HCT116 (cell line): ENCODE measurements at regions not wholly inside any gene's neighbourhood (a gene's known extent, or its start where the extent isn't known, plus 50 kb on each side); places are given as distances from the start of the nearest gene placed in this dataset.

ENCODE experiments used
- ATAC-seq: fragments of 200-7000 bp; cut with Tn5 transposase; 2 replicates; pipeline ENCODE4 v1.9.1; 2020; ENCODE audit warnings: mild to moderate bottlenecking, moderate library complexity
- BruUV-seq: library from RNA; stranded (reverse); fragments of 400-500 nt; replicated peaks from 2 replicates; lab custom pipeline; 2021; lab: Mats Ljungman, UMichigan
- CTCF ChIA-PET: fragments of 300-600 bp; sonication (Branson Sonifier 250); formaldehyde crosslinking; loops from one replicate; lab custom pipeline; 2021; ENCODE audit warnings: antibody characterized with exemption; lab: Charles Lee
- POLR2A ChIA-PET: fragments of 300-600, 350-600 bp; sonication (Branson Sonifier 250); formaldehyde crosslinking; loops from one replicate; lab custom pipeline; 2021; ENCODE audit warnings: antibody characterized with exemption; lab: Charles Lee
- RAD21 ChIA-PET, 2 experiments: fragments of 300-600 bp; sonication (Branson Sonifier 250); formaldehyde crosslinking; loops; one replicate each; lab custom pipeline; 2023; ENCODE audit warnings: low total read pairs in 2 of 2; ENCODE audit not compliant: uncharacterized antibody in 2 of 2, unreplicated experiment in 2 of 2, low non-redundant PET in 1 of 2; lab: Charles Lee
- DNase-seq: peaks from one replicate; pipeline ENCODE4 v3.0.0-alpha.2; 2010; ENCODE audit warnings: low read depth, low spot score
- H2AFZ ChIP-seq: fragments of 200-600 bp; shearing (Covaris generic), sonication (generic); 2 replicates; pipeline ENCODE4 v1.6.1; 2017; ENCODE audit warnings: low read depth, mixed run types, mixed read lengths, antibody characterized with exemption, low read length; ENCODE audit not compliant: poor library complexity, severe bottlenecking
- H3K27ac ChIP-seq: 2 replicates; pipeline ENCODE4 v1.5.1; 2012; ENCODE audit warnings: low read depth, low read length
- H3K27me3 ChIP-seq: fragments of 200-600 bp; sonication (generic); 2 replicates; pipeline ENCODE4 v1.6.1; 2016; ENCODE audit warnings: mixed run types, low read length, mixed read lengths; ENCODE audit not compliant: insufficient read depth
- H3K36me3 ChIP-seq, 2 experiments: fragments of 200-500 bp in 1 of 2; fragments of 200-600 bp in 1 of 2; sonication (Bioruptor generic) in 1 of 2; sonication (generic) in 1 of 2; 2 replicates each; pipeline versions ENCODE4 v1.5.1 to v1.6.1; 2014 to 2016; ENCODE audit warnings: low read length in 2 of 2, inconsistent platforms in 1 of 2, mixed read lengths in 1 of 2, mixed run types in 1 of 2; ENCODE audit not compliant: insufficient read depth in 2 of 2, control insufficient read depth in 1 of 2
- H3K4me1 ChIP-seq, 2 experiments: fragments of 200-600 bp in 1 of 2; sonication (generic) in 1 of 2; 2 replicates each; pipeline versions ENCODE4 v1.5.1 to v1.6.1; 2012 to 2017; ENCODE audit warnings: low read length in 2 of 2, inconsistent platforms in 1 of 2, mild to moderate bottlenecking in 1 of 2, mixed read lengths in 1 of 2, mixed run types in 1 of 2, moderate library complexity in 1 of 2; ENCODE audit not compliant: insufficient read depth in 2 of 2, control insufficient read depth in 1 of 2
- H3K4me2 ChIP-seq: fragments of 200-600 bp; sonication (generic); 2 replicates; pipeline ENCODE4 v1.6.1; 2017; ENCODE audit warnings: mixed run types, low read length, mixed read lengths
- H3K4me3 ChIP-seq, 2 experiments: fragments of 200-600 bp in 1 of 2; sonication (generic) in 1 of 2; replicated peaks in 1 of 2; 2 replicates each; pipeline ENCODE4 v1.5.1; 2011 to 2016; ENCODE audit warnings: low read length in 2 of 2, control low read depth in 1 of 2, low read depth in 1 of 2, mild to moderate bottlenecking in 1 of 2, mixed read lengths in 1 of 2, mixed run types in 1 of 2
- H3K79me2 ChIP-seq: fragments of 200-600 bp; sonication (generic); 2 replicates; pipeline ENCODE4 v1.6.1; 2017; ENCODE audit warnings: mild to moderate bottlenecking, mixed run types, low read length, moderate library complexity, mixed read lengths; ENCODE audit not compliant: insufficient read depth
- H3K9ac ChIP-seq: fragments of 200-600 bp; sonication (generic); 2 replicates; pipeline ENCODE4 v1.6.1; 2016; ENCODE audit warnings: low read length, mixed read lengths
- H3K9me2 ChIP-seq: fragments of 200-600 bp; sonication (generic), shearing (Covaris generic); 2 replicates; pipeline ENCODE4 v1.6.1; 2017; ENCODE audit warnings: mixed run types, mild to moderate bottlenecking, moderate library complexity; ENCODE audit not compliant: insufficient read depth
- H3K9me3 ChIP-seq, 2 experiments: fragments of 200-500 bp in 1 of 2; fragments of 200-600 bp in 1 of 2; sonication (Bioruptor generic) in 1 of 2; sonication (generic) in 1 of 2; 2 replicates each; pipeline ENCODE4 v1.6.1; 2014 to 2017; ENCODE audit warnings: low read length in 2 of 2, mixed read lengths in 2 of 2, inconsistent platforms in 1 of 2, low read depth in 1 of 2, mild to moderate bottlenecking in 1 of 2, mixed run types in 1 of 2, moderate library complexity in 1 of 2; ENCODE audit not compliant: control insufficient read depth in 1 of 2, insufficient read depth in 1 of 2
- H4K20me1 ChIP-seq: fragments of 200-600 bp; sonication (generic), shearing (Covaris generic); 2 replicates; pipeline ENCODE4 v1.6.1; 2017; ENCODE audit warnings: mixed run types, mild to moderate bottlenecking, moderate library complexity; ENCODE audit not compliant: insufficient read depth
- CEBPB ChIP-seq: IDR thresholded peaks from 2 replicates; pipeline ENCODE4 v1.6.1; 2012; ENCODE audit warnings: low read depth
- EGR1 ChIP-seq: IDR thresholded peaks from 2 replicates; pipeline ENCODE4 v1.6.1; 2012; ENCODE audit warnings: low read depth
- EZH2 ChIP-seq: fragments of 200-600 bp; sonication (generic); IDR thresholded peaks from 2 replicates; pipeline ENCODE4 v1.6.1; 2017; ENCODE audit warnings: antibody characterized with exemption, mixed run types
- EZH2phosphoT487 ChIP-seq: fragments of 200-600 bp; IDR thresholded peaks from 2 replicates; pipeline ENCODE4 v1.6.1; 2018; ENCODE audit warnings: antibody characterized with exemption, borderline replicate concordance
- FOSL1 ChIP-seq: IDR thresholded peaks from 2 replicates; pipeline ENCODE4 v1.6.1; 2012; ENCODE audit warnings: low read depth
- POLR2A ChIP-seq: IDR thresholded peaks from 2 replicates; pipeline ENCODE4 v1.7.0; 2011; ENCODE audit warnings: borderline replicate concordance; ENCODE audit not compliant: insufficient read depth, insufficient read length; ENCODE audit errors: extremely low read depth
- RAD21 ChIP-seq: IDR thresholded peaks from 2 replicates; pipeline ENCODE4 v1.6.1; 2012; ENCODE audit warnings: low read depth, mild to moderate bottlenecking
- SIN3A ChIP-seq: IDR thresholded peaks from 2 replicates; pipeline ENCODE4 v1.6.1; 2012; ENCODE audit warnings: low read depth
- SP1 ChIP-seq: IDR thresholded peaks from 2 replicates; pipeline ENCODE4 v1.6.1; 2012; ENCODE audit warnings: low read depth
- SRF ChIP-seq: IDR thresholded peaks from 2 replicates; pipeline ENCODE4 v1.6.1; 2012; ENCODE audit warnings: low read depth
- TCF7L2 ChIP-seq: IDR thresholded peaks from 2 replicates; pipeline ENCODE4 v1.7.0; 2011; ENCODE audit warnings: borderline replicate concordance, inconsistent platforms; ENCODE audit not compliant: insufficient read depth, insufficient read length; ENCODE audit errors: extremely low read depth
- YY1 ChIP-seq: IDR thresholded peaks from 2 replicates; pipeline ENCODE4 v1.6.1; 2011; ENCODE audit warnings: low read length, low read depth, moderate library complexity, mild to moderate bottlenecking; ENCODE audit not compliant: insufficient replicate concordance; ENCODE audit errors: extremely low read depth
- ZFX ChIP-seq: fragments of 450-650 bp; IDR thresholded peaks from 2 replicates; pipeline ENCODE4 v1.6.1; 2017
- ZNF274 ChIP-seq: fragments of 200-500 bp; sonication (Bioruptor generic); IDR thresholded peaks from 2 replicates; pipeline ENCODE4 v1.6.1; 2014; ENCODE audit warnings: mild to moderate bottlenecking, low read depth, low read length, inconsistent platforms
- intact Hi-C: fragments of 100-400 bp; cut with micrococcal nuclease; formaldehyde crosslinking; loops from 2 replicates; pipeline ENCODE4 v1.10.0; 2022
- TF ChIP-seq, protein P1 (sequence below): IDR thresholded peaks from 2 replicates; pipeline ENCODE4 v1.6.1; 2011; ENCODE audit warnings: mild to moderate bottlenecking, low read length, moderate library complexity; ENCODE audit not compliant: insufficient replicate concordance; ENCODE audit errors: extremely low read depth
- TF ChIP-seq, protein P2 (sequence below): IDR thresholded peaks from 2 replicates; pipeline ENCODE4 v1.6.1; 2012
- TF ChIP-seq, protein P3 (sequence below), 3 experiments: fragments of 200-600 bp in 1 of 3; sonication (generic) in 1 of 3; IDR thresholded peaks in 2 of 3; conservative IDR thresholded peaks in 1 of 3; 2 replicates each; pipeline ENCODE4 v1.5.1; 2012 to 2017; ENCODE audit warnings: low read depth in 2 of 3, low read length in 2 of 3, antibody characterized with exemption in 1 of 3, borderline replicate concordance in 1 of 3, control low read depth in 1 of 3, mild to moderate bottlenecking in 1 of 3, mixed read lengths in 1 of 3, mixed run types in 1 of 3, moderate library complexity in 1 of 3; ENCODE audit not compliant: insufficient read depth in 1 of 3
- TF ChIP-seq, protein P4 (sequence below): IDR thresholded peaks from 2 replicates; pipeline ENCODE4 v1.6.1; 2012; ENCODE audit warnings: low read depth
- TF ChIP-seq, protein P5 (sequence below): IDR thresholded peaks from 2 replicates; pipeline ENCODE4 v1.6.1; 2012

DNA sequence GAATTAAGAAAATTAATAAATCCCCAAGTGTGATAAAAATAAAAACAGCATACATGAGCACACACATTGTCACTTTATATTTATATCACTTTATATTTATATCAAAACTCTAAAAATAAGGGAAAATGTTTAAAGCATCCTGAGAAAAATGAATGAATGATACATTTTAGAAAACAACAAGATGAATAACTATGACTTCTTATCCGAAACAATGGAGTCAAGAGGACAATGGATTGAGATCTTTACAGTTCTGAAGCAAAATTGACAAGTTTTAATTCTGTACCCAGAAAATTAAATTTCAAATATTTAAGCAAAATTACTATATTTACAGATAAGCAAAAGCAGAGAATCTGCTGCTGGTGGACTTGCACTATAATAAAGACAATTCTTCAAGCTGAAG, 512.6 kb downstream of the MRPL39 start:
- Histone ChIP-seq H2AFZ (no peak overlapping the region), H3K9me3 (peaks cover 0 to 4% of the 10 kb centered on the region in 2 experiments; a peak in 2 of 4 replicates), H3K79me2 (no peaks in the 10 kb centered on the region), H3K9ac (no peak overlapping the region), H3K27ac (no peak overlapping the region), H3K4me3 (no peak overlapping the region), H3K4me2 (no peak overlapping the region), H4K20me1 (no peaks in the 10 kb centered on the region), H3K36me3 (no peaks in the 10 kb centered on the region), H3K4me1 (no peaks in the 10 kb centered on the region), H3K27me3 (no peaks in the 10 kb centered on the region), H3K9me2 (no peaks in the 10 kb centered on the region)
- DNase-seq (no peak), ATAC-seq (no peak)
- TF ChIP-seq EZH2 (no peak), TCF7L2 (no peak), SP1 (no peak), RAD21 (no peak), EGR1 (no peak), FOSL1 (no peak), YY1 (no peak), POLR2A (no peak), ZFX (no peak), ZNF274 (no peak), SRF (no peak), CEBPB (no peak), SIN3A (no peak), EZH2phosphoT487 (no peak)
- TF ChIP-seq, protein P1, sequence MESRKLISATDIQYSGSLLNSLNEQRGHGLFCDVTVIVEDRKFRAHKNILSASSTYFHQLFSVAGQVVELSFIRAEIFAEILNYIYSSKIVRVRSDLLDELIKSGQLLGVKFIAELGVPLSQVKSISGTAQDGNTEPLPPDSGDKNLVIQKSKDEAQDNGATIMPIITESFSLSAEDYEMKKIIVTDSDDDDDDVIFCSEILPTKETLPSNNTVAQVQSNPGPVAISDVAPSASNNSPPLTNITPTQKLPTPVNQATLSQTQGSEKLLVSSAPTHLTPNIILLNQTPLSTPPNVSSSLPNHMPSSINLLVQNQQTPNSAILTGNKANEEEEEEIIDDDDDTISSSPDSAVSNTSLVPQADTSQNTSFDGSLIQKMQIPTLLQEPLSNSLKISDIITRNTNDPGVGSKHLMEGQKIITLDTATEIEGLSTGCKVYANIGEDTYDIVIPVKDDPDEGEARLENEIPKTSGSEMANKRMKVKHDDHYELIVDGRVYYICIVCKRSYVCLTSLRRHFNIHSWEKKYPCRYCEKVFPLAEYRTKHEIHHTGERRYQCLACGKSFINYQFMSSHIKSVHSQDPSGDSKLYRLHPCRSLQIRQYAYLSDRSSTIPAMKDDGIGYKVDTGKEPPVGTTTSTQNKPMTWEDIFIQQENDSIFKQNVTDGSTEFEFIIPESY, result no peak
- TF ChIP-seq, protein P2, sequence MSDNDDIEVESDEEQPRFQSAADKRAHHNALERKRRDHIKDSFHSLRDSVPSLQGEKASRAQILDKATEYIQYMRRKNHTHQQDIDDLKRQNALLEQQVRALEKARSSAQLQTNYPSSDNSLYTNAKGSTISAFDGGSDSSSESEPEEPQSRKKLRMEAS, result no peak
- TF ChIP-seq, protein P3, sequence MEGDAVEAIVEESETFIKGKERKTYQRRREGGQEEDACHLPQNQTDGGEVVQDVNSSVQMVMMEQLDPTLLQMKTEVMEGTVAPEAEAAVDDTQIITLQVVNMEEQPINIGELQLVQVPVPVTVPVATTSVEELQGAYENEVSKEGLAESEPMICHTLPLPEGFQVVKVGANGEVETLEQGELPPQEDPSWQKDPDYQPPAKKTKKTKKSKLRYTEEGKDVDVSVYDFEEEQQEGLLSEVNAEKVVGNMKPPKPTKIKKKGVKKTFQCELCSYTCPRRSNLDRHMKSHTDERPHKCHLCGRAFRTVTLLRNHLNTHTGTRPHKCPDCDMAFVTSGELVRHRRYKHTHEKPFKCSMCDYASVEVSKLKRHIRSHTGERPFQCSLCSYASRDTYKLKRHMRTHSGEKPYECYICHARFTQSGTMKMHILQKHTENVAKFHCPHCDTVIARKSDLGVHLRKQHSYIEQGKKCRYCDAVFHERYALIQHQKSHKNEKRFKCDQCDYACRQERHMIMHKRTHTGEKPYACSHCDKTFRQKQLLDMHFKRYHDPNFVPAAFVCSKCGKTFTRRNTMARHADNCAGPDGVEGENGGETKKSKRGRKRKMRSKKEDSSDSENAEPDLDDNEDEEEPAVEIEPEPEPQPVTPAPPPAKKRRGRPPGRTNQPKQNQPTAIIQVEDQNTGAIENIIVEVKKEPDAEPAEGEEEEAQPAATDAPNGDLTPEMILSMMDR (IDR thresholded peaks at IDR 0.05 in 2 of 3, conservative IDR thresholded peaks at IDR 0.05 in 1 of 3; ENCODE audit: borderline replicate concordance in 1 of 3, insufficient read depth in 1 of 3, low read depth in 2 of 3, low read length in 2 of 3), result no peak
- TF ChIP-seq, protein P4, sequence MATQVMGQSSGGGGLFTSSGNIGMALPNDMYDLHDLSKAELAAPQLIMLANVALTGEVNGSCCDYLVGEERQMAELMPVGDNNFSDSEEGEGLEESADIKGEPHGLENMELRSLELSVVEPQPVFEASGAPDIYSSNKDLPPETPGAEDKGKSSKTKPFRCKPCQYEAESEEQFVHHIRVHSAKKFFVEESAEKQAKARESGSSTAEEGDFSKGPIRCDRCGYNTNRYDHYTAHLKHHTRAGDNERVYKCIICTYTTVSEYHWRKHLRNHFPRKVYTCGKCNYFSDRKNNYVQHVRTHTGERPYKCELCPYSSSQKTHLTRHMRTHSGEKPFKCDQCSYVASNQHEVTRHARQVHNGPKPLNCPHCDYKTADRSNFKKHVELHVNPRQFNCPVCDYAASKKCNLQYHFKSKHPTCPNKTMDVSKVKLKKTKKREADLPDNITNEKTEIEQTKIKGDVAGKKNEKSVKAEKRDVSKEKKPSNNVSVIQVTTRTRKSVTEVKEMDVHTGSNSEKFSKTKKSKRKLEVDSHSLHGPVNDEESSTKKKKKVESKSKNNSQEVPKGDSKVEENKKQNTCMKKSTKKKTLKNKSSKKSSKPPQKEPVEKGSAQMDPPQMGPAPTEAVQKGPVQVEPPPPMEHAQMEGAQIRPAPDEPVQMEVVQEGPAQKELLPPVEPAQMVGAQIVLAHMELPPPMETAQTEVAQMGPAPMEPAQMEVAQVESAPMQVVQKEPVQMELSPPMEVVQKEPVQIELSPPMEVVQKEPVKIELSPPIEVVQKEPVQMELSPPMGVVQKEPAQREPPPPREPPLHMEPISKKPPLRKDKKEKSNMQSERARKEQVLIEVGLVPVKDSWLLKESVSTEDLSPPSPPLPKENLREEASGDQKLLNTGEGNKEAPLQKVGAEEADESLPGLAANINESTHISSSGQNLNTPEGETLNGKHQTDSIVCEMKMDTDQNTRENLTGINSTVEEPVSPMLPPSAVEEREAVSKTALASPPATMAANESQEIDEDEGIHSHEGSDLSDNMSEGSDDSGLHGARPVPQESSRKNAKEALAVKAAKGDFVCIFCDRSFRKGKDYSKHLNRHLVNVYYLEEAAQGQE, result no peak
- TF ChIP-seq, protein P5, sequence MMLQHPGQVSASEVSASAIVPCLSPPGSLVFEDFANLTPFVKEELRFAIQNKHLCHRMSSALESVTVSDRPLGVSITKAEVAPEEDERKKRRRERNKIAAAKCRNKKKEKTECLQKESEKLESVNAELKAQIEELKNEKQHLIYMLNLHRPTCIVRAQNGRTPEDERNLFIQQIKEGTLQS, result no peak
- BruUV-seq, result no TSS peak
- intact Hi-C loops, result no loop called here
- ChIA-PET RAD21 (no interaction called here), POLR2A (no interaction called here), CTCF (no interaction called here)
